Lower lobe of right lung (tissue), 2 donors: ENCODE measurements at regions not wholly inside any gene's neighbourhood (a gene's known extent, or its start where the extent isn't known, plus 50 kb on each side); places are given as distances from the start of the nearest gene placed in this dataset.

Experiments
- ATAC-seq, 2 donors: fragments of 200-7000 bp; cut with Tn5 transposase; one replicate each; pipeline ENCODE4 v1.9.1; 2020 to 2022; ENCODE audit warnings: mild to moderate bottlenecking in 2 of 2, moderate library complexity in 2 of 2
- DNase-seq: peaks from one replicate; pipeline ENCODE4 v3.0.0-alpha.2; 2020
- H3K27ac ChIP-seq: fragments of 200-600 bp; one replicate; pipeline ENCODE4 v1.8.0; 2022
- H3K27me3 ChIP-seq: fragments of 200-600 bp; one replicate; pipeline ENCODE4 v1.8.0; 2022; ENCODE audit warnings: low read depth
- H3K36me3 ChIP-seq: fragments of 200-600 bp; one replicate; pipeline ENCODE4 v1.8.0; 2022; ENCODE audit warnings: mild to moderate bottlenecking
- H3K4me1 ChIP-seq: fragments of 200-600 bp; one replicate; pipeline ENCODE4 v1.8.0; 2022
- H3K4me3 ChIP-seq: fragments of 200-600 bp; one replicate; pipeline ENCODE4 v1.8.0; 2022; ENCODE audit warnings: mild to moderate bottlenecking
- H3K9me3 ChIP-seq: fragments of 200-600 bp; one replicate; pipeline ENCODE4 v1.8.0; 2022
- CTCF ChIP-seq: fragments of 200-600 bp; IDR thresholded peaks from one replicate; pipeline ENCODE4 v1.8.0; 2022; ENCODE audit warnings: antibody characterized with exemption, mild to moderate bottlenecking
- intact Hi-C: fragments of 100-400 bp; cut with DNase I; formaldehyde crosslinking; loops from one replicate; pipeline ENCODE4 v1.11.0; 2022
- donor health status: DM: no; HTN: yes; CAD: no; lungs with severe emphysema.

DNA sequence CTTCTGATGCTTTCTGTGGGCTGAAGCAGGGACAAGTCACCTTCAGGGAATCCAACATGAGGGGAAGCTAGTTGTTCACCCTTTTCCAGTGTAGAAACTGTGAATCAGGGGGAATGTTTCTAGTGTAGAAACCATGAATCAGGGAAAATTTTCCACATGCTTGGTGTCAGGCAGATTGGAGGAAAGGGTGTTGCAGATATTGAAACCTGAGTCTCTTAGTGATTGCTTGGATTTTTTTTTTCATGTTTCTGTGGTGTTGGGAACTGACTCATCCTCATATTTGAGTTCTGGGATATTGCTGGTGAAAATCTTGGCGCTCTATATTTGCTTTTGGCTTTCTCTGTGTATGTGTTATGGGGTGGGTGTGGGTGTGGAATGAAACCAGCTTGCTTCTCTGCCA lies 144.5 kb upstream of the FBXO33 start:
- Histone ChIP-seq H3K36me3 (no peaks in the 10 kb centered on the region), H3K4me3 (no peak overlapping the region), H3K9me3 (peaks cover 12% of the 10 kb centered on the region), H3K4me1 (no peaks in the 10 kb centered on the region), H3K27ac (no peak overlapping the region), H3K27me3 (no peaks in the 10 kb centered on the region)
- DNase-seq (no peak), ATAC-seq (no peak)
- intact Hi-C loops, result no loop called here
- TF ChIP-seq CTCF, result no peak

GRCh38 chr14:39576258-39576657 lies 144.0 kb upstream of the FBXO33 start:
- H3K4me3 ChIP-seq, result no peak overlapping the region
- intact Hi-C loops, result no loop called here
- no peak overlapping the region for H3K27ac ChIP-seq
- DNase-seq, result no peak
- H3K27me3 ChIP-seq, result no peaks in the 10 kb centered on the region
- no peaks in the 10 kb centered on the region for H3K4me1 ChIP-seq
- TF ChIP-seq CTCF, result no peak
- H3K9me3 ChIP-seq, result peaks cover 12% of the 10 kb centered on the region
- ATAC-seq, result no peak
- H3K36me3 ChIP-seq, result no peaks in the 10 kb centered on the region

DNA sequence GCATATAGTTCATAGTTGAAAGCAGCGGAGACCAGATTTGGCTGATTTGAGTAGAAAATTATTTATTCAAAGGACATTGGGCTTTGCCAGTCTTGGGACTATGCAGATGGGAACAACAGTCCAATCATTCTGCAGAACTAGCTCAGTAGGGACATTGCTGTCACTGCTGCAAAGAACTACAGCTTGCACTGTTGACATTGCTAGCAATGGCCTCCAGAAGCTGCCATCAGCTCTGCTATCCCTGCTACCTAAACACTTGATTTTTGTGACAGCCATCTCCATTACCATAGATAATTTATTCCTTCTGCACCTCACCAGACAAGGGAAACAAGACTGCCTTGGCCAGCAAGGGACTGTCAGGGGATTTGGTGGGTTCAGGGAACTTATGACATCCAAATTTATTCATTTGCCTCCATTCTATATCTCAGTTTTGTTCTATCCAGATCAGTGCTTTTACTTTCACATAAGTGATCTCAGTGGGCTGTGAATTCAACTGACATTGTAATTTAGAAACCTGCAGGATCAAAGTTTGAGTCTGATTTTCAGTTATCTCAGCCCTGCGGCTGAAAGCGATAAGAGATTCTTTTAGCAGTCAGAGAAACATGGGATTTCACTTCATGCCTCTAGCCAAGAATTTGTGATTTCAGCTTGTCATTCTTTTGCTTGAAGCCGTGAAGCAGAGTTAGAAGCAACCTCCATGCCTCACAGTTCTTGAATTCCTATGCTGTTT lies 136.7 kb upstream of the FBXO33 start:
- Histone ChIP-seq H3K4me3 (no peak overlapping the region), H3K27me3 (no peaks in the 10 kb centered on the region), H3K27ac (no peak overlapping the region), H3K4me1 (no peaks in the 10 kb centered on the region), H3K9me3 (no peaks in the 10 kb centered on the region), H3K36me3 (no peaks in the 10 kb centered on the region)
- DNase-seq (no peak), ATAC-seq (no peak)
- intact Hi-C loops, result no loop called here
- no peak for TF ChIP-seq CTCF

GRCh38 chr14:39566795-39567194 lies 134.6 kb upstream of the FBXO33 start:
- H3K27me3 ChIP-seq, result no peaks in the 10 kb centered on the region
- H3K27ac ChIP-seq, result no peak overlapping the region
- TF ChIP-seq CTCF, result no peak
- ATAC-seq (no peak), DNase-seq (no peak)
- no peak overlapping the region for H3K4me3 ChIP-seq
- no peaks in the 10 kb centered on the region for H3K9me3 ChIP-seq
- H3K36me3 ChIP-seq, result no peaks in the 10 kb centered on the region
- H3K4me1 ChIP-seq, result no peaks in the 10 kb centered on the region
- intact Hi-C loops, result no loop called here

- Histone ChIP-seq H3K4me3 (no peak overlapping the region), H3K27ac (no peak overlapping the region), H3K9me3 (peaks cover 6% of the 10 kb centered on the region), H3K27me3 (no peaks in the 10 kb centered on the region), H3K4me1 (no peaks in the 10 kb centered on the region), H3K36me3 (no peaks in the 10 kb centered on the region)
- DNase-seq, result no peak
- intact Hi-C loops, result no loop called here
- no peak for TF ChIP-seq CTCF
- ATAC-seq, result no peak
Measured at GRCh38 chr14:39563361-39563760, 131.1 kb upstream of the FBXO33 start.
